OCI-LY1 (cell line): ENCODE measurements at regions not wholly inside any gene's neighbourhood (a gene's known extent, or its start where the extent isn't known, plus 50 kb on each side); places are given as distances from the start of the nearest gene placed in this dataset.

Experiments used
- CTCF ChIP-seq: fragments of 200-600 bp; sonication (generic), shearing (Covaris generic); IDR thresholded peaks from 2 replicates; pipeline ENCODE4 v1.5.1; 2017; ENCODE audit warnings: mild to moderate bottlenecking, antibody characterized with exemption, low read length, moderate library complexity, mixed read lengths
- EZH2 ChIP-seq: fragments of 200-600 bp; sonication (generic), shearing (Covaris generic); IDR thresholded peaks from 2 replicates; pipeline ENCODE4 v1.8.0; 2017; ENCODE audit warnings: borderline replicate concordance, mixed run types, mild to moderate bottlenecking, antibody characterized with exemption, low read length, moderate library complexity, mixed read lengths

- TF ChIP-seq CTCF (no peak), EZH2 (no peak)
Measured at GRCh38 chr4:173767650-173768049, 237.6 kb upstream of the HAND2 start.
